Tibial nerve (tissue), 3 donors: ENCODE measurements at regions not wholly inside any gene's neighbourhood (a gene's known extent, or its start where the extent isn't known, plus 50 kb on each side); places are given as distances from the start of the nearest gene placed in this dataset.

Source experiments
- EP300 ChIP-seq, 2 donors: sonication (generic); formaldehyde crosslinking; IDR thresholded peaks; one replicate each; pipeline ENCODE4 v1.6.1; 2017; ENCODE audit warnings: antibody characterized with exemption in 2 of 2, mild to moderate bottlenecking in 1 of 2
- POLR2A ChIP-seq, 2 donors: fragments of 450-650 bp; IDR thresholded peaks; one replicate each; pipeline ENCODE4 v1.6.1; 2017; ENCODE audit warnings: antibody characterized with exemption in 2 of 2, mild to moderate bottlenecking in 2 of 2, moderate library complexity in 2 of 2

- TF ChIP-seq POLR2A (IDR thresholded peaks at IDR 0.05) (no peak), EP300 (IDR thresholded peaks at IDR 0.05) (no peak)
Measured at GRCh38 chr10:123474700-123475099, 191.5 kb upstream of the GPR26 start.
